Trophoblast cell (in vitro differentiated cells and primary cell): ENCODE measurements at regions not wholly inside any gene's neighbourhood (a gene's known extent, or its start where the extent isn't known, plus 50 kb on each side); places are given as distances from the start of the nearest gene placed in this dataset.
"Not testable (repeated sequence)": the region's sequence is repeated elsewhere in the genome, so short reads cannot be mapped to it uniquely, and the experiment has no call there.

Source experiments
- DNase-seq, 2 donors: peaks; one replicate each; pipeline ENCODE4 v3.0.0-alpha.2; 2016
- H2AFZ ChIP-seq: 2 replicates; pipeline ENCODE4 v1.6.1; 2013; ENCODE audit warnings: low read length, moderate library complexity, mild to moderate bottlenecking; ENCODE audit not compliant: insufficient read depth, poor library complexity
- H2AK5ac ChIP-seq: 2 replicates; pipeline ENCODE4 v1.6.1; 2013; ENCODE audit warnings: mild to moderate bottlenecking, low read length
- H2BK120ac ChIP-seq: 2 replicates; pipeline ENCODE4 v1.6.1; 2013; ENCODE audit warnings: low read length, mild to moderate bottlenecking, moderate library complexity; ENCODE audit not compliant: insufficient read depth, poor library complexity
- H2BK12ac ChIP-seq: 2 replicates; pipeline ENCODE4 v1.6.1; 2013; ENCODE audit warnings: mild to moderate bottlenecking, low read length, moderate library complexity
- H2BK5ac ChIP-seq: 2 replicates; pipeline ENCODE4 v1.6.1; 2013; ENCODE audit warnings: low read length, low read depth, moderate library complexity, mild to moderate bottlenecking; ENCODE audit not compliant: poor library complexity
- H3K14ac ChIP-seq: 2 replicates; pipeline ENCODE4 v1.6.1; 2013; ENCODE audit warnings: mild to moderate bottlenecking, low read length
- H3K18ac ChIP-seq: 2 replicates; pipeline ENCODE4 v1.6.1; 2013; ENCODE audit warnings: mild to moderate bottlenecking, low read length
- H3K23ac ChIP-seq: 2 replicates; pipeline ENCODE4 v1.6.1; 2013; ENCODE audit warnings: low read length
- H3K27ac ChIP-seq: 2 replicates; pipeline ENCODE4 v1.5.1; 2013; ENCODE audit warnings: low read depth, mild to moderate bottlenecking, inconsistent platforms, low read length, moderate library complexity
- H3K27me3 ChIP-seq: 2 replicates; pipeline ENCODE4 v1.6.1; 2013; ENCODE audit warnings: inconsistent platforms, mild to moderate bottlenecking, low read length, moderate library complexity; ENCODE audit not compliant: insufficient read depth
- H3K36me3 ChIP-seq, 2 experiments: 1 replicate in 1 of 2; 2 replicates in 1 of 2; pipeline ENCODE4 v1.6.1; 2013; ENCODE audit warnings: low read length in 2 of 2, mild to moderate bottlenecking in 2 of 2, moderate library complexity in 1 of 2; ENCODE audit not compliant: insufficient read depth in 2 of 2, control insufficient read depth in 1 of 2
- H3K4ac ChIP-seq: 2 replicates; pipeline ENCODE4 v1.6.1; 2013; ENCODE audit warnings: low read depth, mild to moderate bottlenecking, low read length, moderate library complexity
- H3K4me1 ChIP-seq, 2 experiments: 1 replicate in 1 of 2; 2 replicates in 1 of 2; pipeline ENCODE4 v1.6.1; 2013; ENCODE audit warnings: low read length in 2 of 2, mild to moderate bottlenecking in 2 of 2, moderate library complexity in 1 of 2; ENCODE audit not compliant: insufficient read depth in 2 of 2, control insufficient read depth in 1 of 2
- H3K4me2 ChIP-seq: 2 replicates; pipeline ENCODE4 v1.6.1; 2013; ENCODE audit warnings: inconsistent platforms, mild to moderate bottlenecking, low read length, moderate library complexity
- H3K4me3 ChIP-seq: 2 replicates; pipeline ENCODE4 v1.5.1; 2013; ENCODE audit warnings: mild to moderate bottlenecking, low read depth, low read length, inconsistent platforms
- H3K79me1 ChIP-seq: one replicate; pipeline ENCODE4 v1.6.1; 2013; ENCODE audit warnings: low read length
- H3K79me2 ChIP-seq: 2 replicates; pipeline ENCODE4 v1.6.1; 2013; ENCODE audit warnings: low read length, mild to moderate bottlenecking; ENCODE audit not compliant: control insufficient read depth, insufficient read depth, poor library complexity
- H3K9ac ChIP-seq: 2 replicates; pipeline ENCODE4 v1.6.1; 2013; ENCODE audit warnings: mild to moderate bottlenecking, low read length
- H3K9me3 ChIP-seq: 2 replicates; pipeline ENCODE4 v1.6.1; 2013; ENCODE audit warnings: low read depth, mild to moderate bottlenecking, control low read depth, inconsistent platforms, low read length; ENCODE audit not compliant: insufficient read depth
- H4K12ac ChIP-seq: 2 replicates; pipeline ENCODE4 v1.6.1; 2013; ENCODE audit warnings: low read depth, mild to moderate bottlenecking, low read length, moderate library complexity
- H4K8ac ChIP-seq: 2 replicates; pipeline ENCODE4 v1.6.1; 2013; ENCODE audit warnings: low read depth, mild to moderate bottlenecking, low read length, moderate library complexity
- H4K91ac ChIP-seq: one replicate; pipeline ENCODE4 v1.6.1; 2013; ENCODE audit warnings: low read depth, mild to moderate bottlenecking, low read length, moderate library complexity
- WGBS: extraction: QIAGEN DNeasy Blood & Tissue Kit; methylation state at CpG from one replicate; pipeline ENCODE4 v1.1.7; 2013; ENCODE audit warnings: missing lambda C conversion rate; ENCODE audit not compliant: insufficient read length, insufficient coverage; ENCODE audit errors: extremely low coverage; 5-methylcytosine and 5-hydroxymethylcytosine counted together

DNA sequence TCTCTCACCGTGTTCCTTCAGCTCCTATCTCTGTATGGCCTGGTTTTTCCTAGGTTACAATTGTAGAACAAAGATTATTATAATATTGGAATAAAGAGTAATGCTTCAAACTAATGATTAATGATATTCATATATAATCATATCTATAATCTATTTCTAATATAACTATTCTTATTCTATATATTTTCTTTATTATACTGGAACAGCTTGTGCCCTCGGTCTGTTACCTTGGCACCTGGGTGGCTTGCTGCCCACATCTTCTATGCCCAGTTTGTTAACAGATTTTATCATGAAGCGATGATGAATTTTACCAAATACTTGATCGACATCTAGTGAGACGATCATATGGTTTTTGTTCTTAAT lies 363.6 kb upstream of the TYRP1 start:
- H4K8ac ChIP-seq = no peak overlapping the region
- no peak overlapping the region for H2BK120ac ChIP-seq
- H3K4me2 ChIP-seq = no peak overlapping the region
- H3K27ac ChIP-seq = no peak overlapping the region
- H3K79me2 ChIP-seq = no peaks in the 10 kb centered on the region
- H3K79me1 ChIP-seq = no peaks in the 10 kb centered on the region
- no peak overlapping the region for H2BK12ac ChIP-seq
- H2AK5ac ChIP-seq = no peak overlapping the region
- no CpG with 5 or more reads among the region's 5 CpGs for WGBS
- H3K4ac ChIP-seq = no peak overlapping the region
- H2BK5ac ChIP-seq = no peak overlapping the region
- no peak overlapping the region for H3K4me3 ChIP-seq
- no peaks in the 10 kb centered on the region for H3K9me3 ChIP-seq
- H3K18ac ChIP-seq = no peak overlapping the region
- H3K4me1 ChIP-seq = peaks cover 2% of the 10 kb centered on the region in 2 experiments
- no peak overlapping the region for H3K14ac ChIP-seq
- H4K91ac ChIP-seq = no peak overlapping the region
- no peaks in the 10 kb centered on the region for H3K36me3 ChIP-seq
- no peaks in the 10 kb centered on the region for H3K27me3 ChIP-seq
- no peak overlapping the region for H3K23ac ChIP-seq
- H2AFZ ChIP-seq = no peak overlapping the region
- H4K12ac ChIP-seq = no peak overlapping the region
- no peak for DNase-seq
- no peak overlapping the region for H3K9ac ChIP-seq

GRCh38 chr9:12333966-12334365 lies 359.2 kb upstream of the TYRP1 start:
- not testable (repeated sequence) for H3K9me3 ChIP-seq, H3K27ac ChIP-seq, H3K14ac ChIP-seq, H3K18ac ChIP-seq, H3K4me1 ChIP-seq, H3K4me2 ChIP-seq, H2BK120ac ChIP-seq, H3K27me3 ChIP-seq, H3K9ac ChIP-seq, H2BK12ac ChIP-seq, H4K8ac ChIP-seq, H3K4ac ChIP-seq, H3K79me1 ChIP-seq, H2BK5ac ChIP-seq, H3K36me3 ChIP-seq, H3K23ac ChIP-seq, H4K12ac ChIP-seq, H2AFZ ChIP-seq, H3K4me3 ChIP-seq, H3K79me2 ChIP-seq, DNase-seq, H4K91ac ChIP-seq, H2AK5ac ChIP-seq
- no CpG with 5 or more reads among the region's 26 CpGs for WGBS

DNA sequence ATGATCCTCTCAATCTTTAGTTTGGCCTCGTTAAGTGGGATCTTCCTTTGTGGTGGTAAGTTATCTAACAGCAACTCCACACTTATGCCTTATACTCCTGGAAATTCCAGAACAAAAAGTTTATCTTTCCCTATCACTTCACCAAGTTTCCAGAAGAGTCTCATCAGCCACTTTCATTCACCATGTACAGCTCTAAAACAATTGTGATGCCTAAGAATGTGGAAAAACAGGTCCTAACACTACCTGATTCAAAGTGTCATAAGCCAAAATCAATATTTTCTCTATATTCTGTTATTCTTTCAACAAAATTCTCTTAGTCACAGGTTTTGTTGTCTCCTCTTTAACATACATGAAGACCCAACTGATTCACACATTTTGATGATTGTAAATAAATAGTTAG lies 342.4 kb upstream of the TYRP1 start:
- no peak for DNase-seq

DNA sequence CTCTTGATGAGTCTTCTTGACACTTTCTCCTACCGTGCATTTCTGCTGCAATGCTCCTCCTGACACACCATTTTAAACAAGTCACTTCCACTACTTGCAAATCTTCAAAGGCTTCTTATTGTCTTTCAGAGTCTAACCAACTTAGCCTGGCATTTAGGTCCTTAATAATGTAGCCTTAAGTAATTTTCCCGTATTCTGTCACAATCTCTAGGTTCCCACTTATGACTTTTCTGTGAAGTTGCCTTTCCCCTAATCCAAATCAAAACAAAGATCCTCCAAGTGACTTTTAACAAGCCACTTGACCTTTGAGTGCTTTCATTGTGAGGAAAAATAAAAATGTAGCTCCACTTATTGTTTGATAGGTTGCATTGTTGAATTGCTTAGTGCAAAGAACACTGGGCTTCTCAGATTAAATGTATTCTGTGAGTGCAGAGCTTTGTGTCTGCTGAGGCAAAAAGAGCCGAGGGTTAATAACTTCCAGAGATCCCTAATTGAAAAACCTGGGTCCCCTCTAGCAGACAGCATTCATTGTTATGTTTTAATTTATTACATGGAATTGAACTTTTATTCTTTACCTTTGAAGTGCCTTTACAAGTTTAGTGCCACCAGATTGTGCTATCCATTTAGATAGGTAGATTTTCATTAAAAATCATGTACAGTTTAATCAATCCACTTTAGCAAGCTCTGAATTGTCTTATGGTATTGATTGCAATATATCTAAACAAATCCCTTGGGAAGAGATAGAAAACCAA lies 341.7 kb upstream of the TYRP1 start:
- H2BK120ac ChIP-seq = no peak overlapping the region
- no peak overlapping the region for H4K91ac ChIP-seq
- no peaks in the 10 kb centered on the region for H3K9me3 ChIP-seq
- no peak overlapping the region for H2AK5ac ChIP-seq
- no peak overlapping the region for H3K14ac ChIP-seq
- no peak overlapping the region for H3K27ac ChIP-seq
- H3K36me3 ChIP-seq = no peaks in the 10 kb centered on the region
- H4K12ac ChIP-seq = no peak overlapping the region
- no peak overlapping the region for H4K8ac ChIP-seq
- no CpG with 5 or more reads among the region's 3 CpGs for WGBS
- H3K79me2 ChIP-seq = no peaks in the 10 kb centered on the region
- no peak overlapping the region for H3K4me3 ChIP-seq
- no peak overlapping the region for H3K9ac ChIP-seq
- DNase-seq = no peak
- no peaks in the 10 kb centered on the region for H3K4me1 ChIP-seq
- H3K18ac ChIP-seq = no peak overlapping the region
- H3K4ac ChIP-seq = no peak overlapping the region
- no peak overlapping the region for H3K23ac ChIP-seq
- no peak overlapping the region for H2BK12ac ChIP-seq
- no peak overlapping the region for H3K4me2 ChIP-seq
- no peak overlapping the region for H2BK5ac ChIP-seq
- no peaks in the 10 kb centered on the region for H3K79me1 ChIP-seq
- no peaks in the 10 kb centered on the region for H3K27me3 ChIP-seq
- H2AFZ ChIP-seq = no peak overlapping the region

More for the DNA sequence above, 342.4 kb upstream of the TYRP1 start:
- no peak overlapping the region for H3K14ac ChIP-seq
- no peak overlapping the region for H3K4me2 ChIP-seq
- no peak overlapping the region for H2BK12ac ChIP-seq
- no peak overlapping the region for H4K12ac ChIP-seq
- H3K27ac ChIP-seq = no peak overlapping the region
- H4K91ac ChIP-seq = no peak overlapping the region
- no peaks in the 10 kb centered on the region for H3K27me3 ChIP-seq
- H2AK5ac ChIP-seq = no peak overlapping the region
- no peak overlapping the region for H4K8ac ChIP-seq
- H3K4me3 ChIP-seq = no peak overlapping the region
- H3K4ac ChIP-seq = no peak overlapping the region
- no peak overlapping the region for H2BK120ac ChIP-seq
- H3K18ac ChIP-seq = no peak overlapping the region
- no peak overlapping the region for H3K9ac ChIP-seq
- no peaks in the 10 kb centered on the region for H3K79me1 ChIP-seq
- no CpG with 5 or more reads among the region's 1 CpG for WGBS
- no peak overlapping the region for H3K23ac ChIP-seq
- H3K9me3 ChIP-seq = no peaks in the 10 kb centered on the region
- H2AFZ ChIP-seq = no peak overlapping the region
- no peaks in the 10 kb centered on the region for H3K36me3 ChIP-seq
- no peak overlapping the region for H2BK5ac ChIP-seq
- H3K4me1 ChIP-seq = no peaks in the 10 kb centered on the region
- H3K79me2 ChIP-seq = no peaks in the 10 kb centered on the region
